HG02610 (cell line): ENCODE measurements at regions not wholly inside any gene's neighbourhood (a gene's known extent, or its start where the extent isn't known, plus 50 kb on each side); places are given as distances from the start of the nearest gene placed in this dataset.
"Not testable (repeated sequence)": the region's sequence is repeated elsewhere in the genome, so short reads cannot be mapped to it uniquely, and the experiment has no call there.

Source experiments
- ATAC-seq: cut with Tn5 transposase; IDR thresholded peaks from one replicate; pipeline ENCODE4 v1.9.1; 2021; ENCODE audit warnings: mild to moderate bottlenecking, moderate library complexity; ENCODE audit not compliant: unreplicated experiment

- ATAC-seq: no peak
Measured at GRCh38 chr2:17460371-17461086, 57.7 kb downstream of the RAD51AP2 start.

- ATAC-seq: no peak
Measured at GRCh38 chr2:17455343-17455742, 62.9 kb downstream of the RAD51AP2 start.

GRCh38 chr2:17446191-17446590 is 72.0 kb downstream of the RAD51AP2 start:
- ATAC-seq: not testable (repeated sequence)

- no peak for ATAC-seq
Measured at GRCh38 chr2:17445744-17446143, 72.5 kb downstream of the RAD51AP2 start.

- no peak for ATAC-seq
Measured at GRCh38 chr2:17442334-17442733, 75.9 kb downstream of the RAD51AP2 start.

- ATAC-seq: no peak
Measured at GRCh38 chr2:17441790-17442189, 76.5 kb downstream of the RAD51AP2 start.

GRCh38 chr2:17441055-17441771 is 77.0 kb downstream of the RAD51AP2 start:
- ATAC-seq: no peak

- ATAC-seq: no peak
Measured at GRCh38 chr2:17430326-17430725, 87.9 kb downstream of the RAD51AP2 start.

- ATAC-seq: peak; percentile 53
Measured at GRCh38 chr2:17429130-17429529, 89.1 kb downstream of the RAD51AP2 start.

- no peak for ATAC-seq
Measured at GRCh38 chr2:17427401-17427800, 90.8 kb downstream of the RAD51AP2 start.

- no peak for ATAC-seq
Measured at GRCh38 chr2:17426743-17427142, 91.5 kb downstream of the RAD51AP2 start.

GRCh38 chr2:17422061-17422460 is 96.2 kb downstream of the RAD51AP2 start:
- no peak for ATAC-seq

- ATAC-seq: no peak
Measured at GRCh38 chr2:17416884-17417391, 101.3 kb downstream of the RAD51AP2 start.

- no peak for ATAC-seq
Measured at GRCh38 chr2:17413036-17413435, 105.2 kb downstream of the RAD51AP2 start.

GRCh38 chr2:17401096-17401495 is 117.1 kb downstream of the RAD51AP2 start:
- no peak for ATAC-seq

GRCh38 chr2:17398770-17399169 is 119.5 kb downstream of the RAD51AP2 start:
- ATAC-seq: no peak

- no peak for ATAC-seq
Measured at GRCh38 chr2:17388798-17389197, 129.4 kb downstream of the RAD51AP2 start.

- no peak for ATAC-seq
Measured at GRCh38 chr2:17387591-17387990, 130.6 kb downstream of the RAD51AP2 start.

GRCh38 chr2:17386771-17387170 is 131.5 kb downstream of the RAD51AP2 start:
- ATAC-seq: no peak

GRCh38 chr2:17380003-17380402 is 138.2 kb downstream of the RAD51AP2 start:
- no peak for ATAC-seq

GRCh38 chr2:17375262-17375661 is 143.0 kb downstream of the RAD51AP2 start:
- ATAC-seq: no peak

- no peak for ATAC-seq
Measured at GRCh38 chr2:17373741-17374140, 144.5 kb downstream of the RAD51AP2 start.
